ENCODE measurements at regions not wholly inside any gene's neighbourhood (a gene's known extent, or its start where the extent isn't known, plus 50 kb on each side); places are given as distances from the start of the nearest gene placed in this dataset.

- TF ChIP-seq RBBP5 (conservative IDR thresholded peaks at IDR 0.05) = no peak
- no peak for TF ChIP-seq MEF2B (IDR thresholded peaks at IDR 0.05; ENCODE audit: partially characterized antibody, poor library complexity, severe bottlenecking)
- TF ChIP-seq STAT3 (IDR thresholded peaks at IDR 0.05; ENCODE audit: low read depth, low read length) = no peak
- TF ChIP-seq E2F4 (IDR thresholded peaks at IDR 0.05; ENCODE audit: low read depth, low read length) = no peak
- TF ChIP-seq ZNF24 (IDR thresholded peaks at IDR 0.05) = no peak
- TF ChIP-seq EED (IDR thresholded peaks at IDR 0.05; ENCODE audit: low read depth) = no peak
- no peak for TF ChIP-seq NR2C1 (IDR thresholded peaks at IDR 0.05)
- TF ChIP-seq EP300 (IDR thresholded peaks at IDR 0.05; ENCODE audit: borderline replicate concordance in 1 of 2, control insufficient read depth in 1 of 2, low read depth in 2 of 2, low read length in 2 of 2) = no peak
- no peak for TF ChIP-seq BRCA1 (IDR thresholded peaks at IDR 0.05; ENCODE audit: low read depth, low read length)
- no peak for TF ChIP-seq E2F8 (IDR thresholded peaks at IDR 0.05; ENCODE audit: low read depth, partially characterized antibody)
- no peak for TF ChIP-seq NRF1 (conservative IDR thresholded peaks at IDR 0.05; ENCODE audit: low read depth, low read length)
- no peak for TF ChIP-seq ATF3 (IDR thresholded peaks at IDR 0.05; ENCODE audit: borderline replicate concordance, extremely low read depth, low read depth, low read length)
- TF ChIP-seq SPI1 (IDR thresholded peaks at IDR 0.05; ENCODE audit: borderline replicate concordance, insufficient read depth, low read depth, low read length) = no peak
- no peak for TF ChIP-seq POU2F2 (IDR thresholded peaks at IDR 0.05; ENCODE audit: borderline replicate concordance, low read depth, low read length)
- no peak for TF ChIP-seq NBN (IDR thresholded peaks at IDR 0.05)
- TF ChIP-seq ZBTB33 (IDR thresholded peaks at IDR 0.05) = no peak
- TF ChIP-seq MYB (IDR thresholded peaks at IDR 0.05; ENCODE audit: borderline replicate concordance, low read depth, low read length) = no peak
- no peak for TF ChIP-seq ZNF274 (IDR thresholded peaks at IDR 0.05; ENCODE audit: insufficient read depth, insufficient read length)
- Histone ChIP-seq H3K27me3 (replicated peaks in 1 of 2; ENCODE audit: control insufficient read depth in 2 of 2, insufficient read depth in 2 of 2, low read length in 1 of 2) (no peaks in the 10 kb centered on the region), H4K20me1 (ENCODE audit: control insufficient read depth, insufficient read depth) (no peaks in the 10 kb centered on the region), H3K79me2 (ENCODE audit: control insufficient read depth, insufficient read depth, low read length) (no peaks in the 10 kb centered on the region), H3K9ac (ENCODE audit: control insufficient read depth, insufficient read depth, low read length) (no peak overlapping the region), H3K4me3 (no peak overlapping the region), H3K27ac (ENCODE audit: control insufficient read depth, insufficient read depth) (no peak overlapping the region), H2AFZ (ENCODE audit: control insufficient read depth, low read depth, low read length) (no peak overlapping the region), H3K9me3 (replicated peaks; ENCODE audit: control insufficient read depth, insufficient read depth, low read length) (no peaks in the 10 kb centered on the region), H3K36me3 (ENCODE audit: control insufficient read depth in 2 of 2, insufficient read depth in 2 of 2, low read length in 1 of 2) (no peaks in the 10 kb centered on the region), H3K4me1 (ENCODE audit: control insufficient read depth, insufficient read depth, low read length) (no peaks in the 10 kb centered on the region), H3K4me2 (ENCODE audit: control insufficient read depth, insufficient read depth) (no peak overlapping the region)
- FAIRE-seq (no peak), DNase-seq (ENCODE audit: low read depth, low spot score) (no peak), ATAC-seq (no peak)
- no TSS peak for BruUV-seq (replicated peaks)
- ChIA-PET RAD21 (ENCODE audit: unreplicated experiment) (no interaction called here), POLR2A (no interaction called here), SMC1A (ENCODE audit: uncharacterized antibody, unreplicated experiment) (no interaction called here), CTCF (no interaction called here)
- whole genome bisulfite sequencing (ENCODE audit: insufficient coverage, insufficient replicate concordance, low lambda C conversion rate, missing lambda C conversion rate) = 1% methylated on average over 3 of the region's 3 CpGs
- in situ Hi-C loops (cut with MboI) = no loop called here
- intact Hi-C loops (cut with micrococcal nuclease; ENCODE audit: unreplicated experiment) = no loop called here
Observed at GRCh38 chr12:126086242-126086641, 1021.0 kb downstream of the AACS start.
